Ectodermal cell (in vitro differentiated cells): ENCODE measurements at regions not wholly inside any gene's neighbourhood (a gene's known extent, or its start where the extent isn't known, plus 50 kb on each side); places are given as distances from the start of the nearest gene placed in this dataset.

ENCODE experiments used
- H3K27ac ChIP-seq: 2 replicates; pipeline ENCODE4 v1.7.0; 2013; ENCODE audit warnings: mild to moderate bottlenecking, low read depth, low read length; ENCODE audit not compliant: insufficient read depth, poor library complexity, severe bottlenecking
- H3K27me3 ChIP-seq: 2 replicates; pipeline ENCODE4 v1.7.0; 2013; ENCODE audit warnings: mild to moderate bottlenecking, low read length; ENCODE audit not compliant: insufficient read depth, control insufficient read depth, poor library complexity, severe bottlenecking
- H3K36me3 ChIP-seq: one replicate; pipeline ENCODE4 v1.7.0; 2013; ENCODE audit warnings: low read length; ENCODE audit not compliant: control insufficient read depth, insufficient read depth
- H3K4me1 ChIP-seq: one replicate; pipeline ENCODE4 v1.7.0; 2013; ENCODE audit warnings: low read length; ENCODE audit not compliant: control insufficient read depth, insufficient read depth
- H3K4me3 ChIP-seq: 2 replicates; pipeline ENCODE4 v1.7.0; 2013; ENCODE audit warnings: low read depth, low read length, control low read depth; ENCODE audit not compliant: insufficient read depth
- H3K9me3 ChIP-seq: 2 replicates; pipeline ENCODE4 v1.7.0; 2013; ENCODE audit warnings: mild to moderate bottlenecking, low read length, moderate library complexity; ENCODE audit not compliant: control insufficient read depth
- WGBS, 2 experiments: methylation state at CpG; one replicate each; pipeline ENCODE4 v1.1.7; 2013; ENCODE audit warnings: missing lambda C conversion rate in 2 of 2; 5-methylcytosine and 5-hydroxymethylcytosine counted together

GRCh38 chr12:58811346-58811745 lies 109.0 kb downstream of the LRIG3 start:
- peaks cover 13% of the 10 kb centered on the region for H3K4me1 ChIP-seq
- H3K36me3 ChIP-seq, result no peaks in the 10 kb centered on the region
- 80 to 98% methylated on average over 2 of the region's 2 CpGs for WGBS, 2 experiments
- H3K27me3 ChIP-seq, result no peaks in the 10 kb centered on the region
- H3K9me3 ChIP-seq, result no peaks in the 10 kb centered on the region
- H3K4me3 ChIP-seq, result no peak overlapping the region
- H3K27ac ChIP-seq, result no peak overlapping the region

GRCh38 chr12:58812214-58812613 lies 108.1 kb downstream of the LRIG3 start:
- H3K4me3 ChIP-seq, result no peak overlapping the region
- 83 to 87% methylated on average over 1 to 2 of the region's 2 CpGs for WGBS, 2 experiments
- H3K27me3 ChIP-seq, result no peaks in the 10 kb centered on the region

GRCh38 chr12:58814036-58814435 lies 106.3 kb downstream of the LRIG3 start:
- Histone ChIP-seq H3K9me3 (no peaks in the 10 kb centered on the region), H3K4me1 (peaks cover 13% of the 10 kb centered on the region), H3K27me3 (no peaks in the 10 kb centered on the region), H3K36me3 (no peaks in the 10 kb centered on the region), H3K27ac (no peak overlapping the region), H3K4me3 (no peak overlapping the region)
- 47 to 69% methylated on average over 1 of the region's 1 CpG for WGBS, 2 experiments

More at GRCh38 chr12:58812214-58812613, 108.1 kb downstream of the LRIG3 start:
- Histone ChIP-seq H3K27ac (no peak overlapping the region), H3K36me3 (no peaks in the 10 kb centered on the region), H3K4me1 (peaks cover 13% of the 10 kb centered on the region), H3K9me3 (no peaks in the 10 kb centered on the region)

- WGBS, 2 experiments, result 96 to 100% methylated on average over 2 to 3 of the region's 3 CpGs
- H3K36me3 ChIP-seq, result no peaks in the 10 kb centered on the region
- no peaks in the 10 kb centered on the region for H3K9me3 ChIP-seq
- no peak overlapping the region for H3K4me3 ChIP-seq
- no peaks in the 10 kb centered on the region for H3K27me3 ChIP-seq
- H3K4me1 ChIP-seq, result peaks cover 13% of the 10 kb centered on the region
- H3K27ac ChIP-seq, result no peak overlapping the region
These were observed 105.1 kb downstream of the LRIG3 start for GRCh38 chr12:58815235-58815634.

GRCh38 chr12:58818546-58818945 lies 101.8 kb downstream of the LRIG3 start:
- Histone ChIP-seq H3K27me3 (no peaks in the 10 kb centered on the region), H3K27ac (no peak overlapping the region), H3K4me3 (no peak overlapping the region), H3K36me3 (no peaks in the 10 kb centered on the region), H3K4me1 (peaks cover 7% of the 10 kb centered on the region), H3K9me3 (no peaks in the 10 kb centered on the region)
- 90 to 100% methylated on average over 1 of the region's 1 CpG for WGBS, 2 experiments

GRCh38 chr12:58819345-58819744 lies 101.0 kb downstream of the LRIG3 start:
- Histone ChIP-seq H3K4me3 (no peak overlapping the region), H3K36me3 (no peaks in the 10 kb centered on the region), H3K9me3 (no peaks in the 10 kb centered on the region), H3K4me1 (no peaks in the 10 kb centered on the region), H3K27me3 (no peaks in the 10 kb centered on the region), H3K27ac (no peak overlapping the region)
- WGBS, 2 experiments, result 82 to 85% methylated on average over 9 of the region's 9 CpGs

- Histone ChIP-seq H3K36me3 (no peaks in the 10 kb centered on the region), H3K9me3 (no peaks in the 10 kb centered on the region), H3K27me3 (no peaks in the 10 kb centered on the region), H3K27ac (no peak overlapping the region), H3K4me3 (no peak overlapping the region), H3K4me1 (no peaks in the 10 kb centered on the region)
- WGBS, 2 experiments, result 89 to 96% methylated on average over 1 of the region's 1 CpG
These were observed 100.3 kb downstream of the LRIG3 start for GRCh38 chr12:58819985-58820384.
